GM23338 (cell line): ENCODE measurements at regions not wholly inside any gene's neighbourhood (a gene's known extent, or its start where the extent isn't known, plus 50 kb on each side); places are given as distances from the start of the nearest gene placed in this dataset.

Experiments used
- ATAC-seq: fragments of 200-7000 bp; cut with Tn5 transposase; 3 replicates; pipeline ENCODE4 v1.9.1; 2020
- DNase-seq: peaks from one replicate; pipeline ENCODE4 v3.0.0-alpha.2; 2015; ENCODE audit warnings: low spot score
- H2AFZ ChIP-seq: fragments of 200-600 bp; sonication (generic); 2 replicates; pipeline ENCODE4 v1.8.0; 2016; ENCODE audit warnings: antibody characterized with exemption, mild to moderate bottlenecking, moderate library complexity
- H3F3A ChIP-seq: fragments of 200-600 bp; sonication (generic); replicated peaks from 2 replicates; pipeline ENCODE4 v1.8.0; 2017; ENCODE audit warnings: antibody characterized with exemption, mixed run types, low read depth
- H3K27ac ChIP-seq: fragments of 200-600 bp; sonication (generic); 2 replicates; pipeline ENCODE4 v1.6.1; 2016; ENCODE audit warnings: low read depth
- H3K27me3 ChIP-seq: fragments of 200-600 bp; sonication (generic); 2 replicates; pipeline ENCODE4 v1.8.0; 2016; ENCODE audit warnings: mild to moderate bottlenecking, mixed run types, moderate library complexity; ENCODE audit not compliant: insufficient read depth
- H3K36me3 ChIP-seq: fragments of 200-600 bp; sonication (generic); 2 replicates; pipeline ENCODE4 v1.8.0; 2016; ENCODE audit warnings: mild to moderate bottlenecking; ENCODE audit not compliant: insufficient read depth
- H3K4me1 ChIP-seq: fragments of 200-600 bp; sonication (generic); 2 replicates; pipeline ENCODE4 v1.8.0; 2016; ENCODE audit warnings: mild to moderate bottlenecking, moderate library complexity; ENCODE audit not compliant: insufficient read depth
- H3K4me2 ChIP-seq: fragments of 200-600 bp; sonication (generic); 2 replicates; pipeline ENCODE4 v1.7.1; 2017; ENCODE audit warnings: mixed run types
- H3K4me3 ChIP-seq: fragments of 200-600 bp; sonication (generic); 2 replicates; pipeline ENCODE4 v1.6.1; 2016; ENCODE audit warnings: mixed run types
- H3K79me2 ChIP-seq: fragments of 200-600 bp; sonication (generic); replicated peaks from 2 replicates; pipeline ENCODE4 v1.8.0; 2017; ENCODE audit warnings: mild to moderate bottlenecking; ENCODE audit not compliant: insufficient read depth
- H3K9me2 ChIP-seq: fragments of 200-600 bp; sonication (generic); 2 replicates; pipeline ENCODE4 v1.8.0; 2017; ENCODE audit not compliant: insufficient read depth
- H4K20me1 ChIP-seq: fragments of 200-600 bp; sonication (generic); replicated peaks from 2 replicates; pipeline ENCODE4 v1.8.0; 2017; ENCODE audit warnings: mild to moderate bottlenecking; ENCODE audit not compliant: insufficient read depth
- H3K27ac Mint-ChIP-seq: 2 replicates; pipeline ENCODE4 v1.8.0; 2020; ENCODE audit warnings: inconsistent platforms, mild to moderate bottlenecking, moderate library complexity, mixed read lengths
- H3K27me3 Mint-ChIP-seq: 3 replicates; pipeline ENCODE4 v1.8.0; 2022; ENCODE audit warnings: low read depth, mild to moderate bottlenecking, moderate library complexity, mixed read lengths, inconsistent platforms; ENCODE audit not compliant: insufficient read depth, poor library complexity
- H3K36me3 Mint-ChIP-seq: 3 replicates; pipeline ENCODE4 v1.8.0; 2021; ENCODE audit warnings: low read depth, mild to moderate bottlenecking, inconsistent platforms, moderate library complexity, mixed read lengths
- H3K4me1 Mint-ChIP-seq: 3 replicates; pipeline ENCODE4 v1.8.0; 2020; ENCODE audit warnings: mild to moderate bottlenecking, inconsistent platforms, mixed read lengths
- H3K4me3 Mint-ChIP-seq: 3 replicates; pipeline ENCODE4 v1.8.0; 2021; ENCODE audit warnings: moderate library complexity, mild to moderate bottlenecking, inconsistent platforms, mixed read lengths
- H3K9me3 Mint-ChIP-seq: 3 replicates; pipeline ENCODE4 v1.8.0; 2020; ENCODE audit warnings: moderate library complexity, mild to moderate bottlenecking, inconsistent platforms, mixed read lengths
- CREB1 ChIP-seq: fragments of 250-450 bp; sonication (Bioruptor Pico); IDR thresholded peaks from 2 replicates; pipeline ENCODE4 v1.5.0; 2020; ENCODE audit warnings: low read depth, mild to moderate bottlenecking, moderate library complexity
- ETS1 ChIP-seq: IDR thresholded peaks from 2 replicates; pipeline ENCODE4 v1.6.1; 2016; ENCODE audit warnings: antibody characterized with exemption
- EZH2 ChIP-seq: fragments of 200-600 bp; sonication (generic); IDR thresholded peaks from one replicate; pipeline ENCODE4 v1.8.0; 2017; ENCODE audit warnings: antibody characterized with exemption, mild to moderate bottlenecking, low read depth; ENCODE audit not compliant: unreplicated experiment
- JUNB ChIP-seq: IDR thresholded peaks from one replicate; pipeline ENCODE4 v1.6.1; 2016; ENCODE audit warnings: antibody characterized with exemption; ENCODE audit not compliant: unreplicated experiment
- NANOG ChIP-seq: IDR thresholded peaks from 2 replicates; pipeline ENCODE4 v1.6.1; 2016; ENCODE audit warnings: antibody characterized with exemption, borderline replicate concordance
- STAT1 ChIP-seq: IDR thresholded peaks from one replicate; pipeline ENCODE4 v1.6.1; 2016; ENCODE audit warnings: antibody characterized with exemption; ENCODE audit not compliant: unreplicated experiment
- ZNF114 ChIP-seq: fragments of 250-450 bp; sonication (Bioruptor Pico); IDR thresholded peaks from 2 replicates; pipeline ENCODE4 v1.5.0; 2020; ENCODE audit warnings: mild to moderate bottlenecking, moderate library complexity
- ZNF462 ChIP-seq: fragments of 250-450 bp; sonication (Bioruptor Pico); IDR thresholded peaks from 2 replicates; pipeline ENCODE4 v1.5.0; 2020; ENCODE audit warnings: mild to moderate bottlenecking, moderate library complexity

GRCh38 chr11:104369761-104370160 lies 205.8 kb upstream of the PDGFD start (continued):
- TF ChIP-seq ZNF462 (CRISPR knock-in tag) (no peak), JUNB (no peak), ETS1 (no peak), ZNF114 (no peak), STAT1 (no peak)

GRCh38 chr11:104366321-104366734 lies 202.4 kb upstream of the PDGFD start:
- Histone ChIP-seq H2AFZ (no peak overlapping the region), H3K4me2 (no peak overlapping the region), H3F3A (no peaks in the 10 kb centered on the region), H4K20me1 (no peaks in the 10 kb centered on the region), H3K4me3 (no peak overlapping the region), H3K4me1 (0 out of 2 replicates have a peak, but pooled peaks cover 9% of the 10 kb centered on the region), H3K9me2 (no peaks in the 10 kb centered on the region), H3K36me3 (no peaks in the 10 kb centered on the region), H3K27ac (no peak overlapping the region), H3K79me2 (no peaks in the 10 kb centered on the region), H3K27me3 (no peaks in the 10 kb centered on the region)
- Mint-ChIP-seq H3K36me3 (no peaks in the 10 kb centered on the region; the same call in 2 of the 3 replicates), H3K27ac (no peak overlapping the region), H3K27me3 (no peaks in the 10 kb centered on the region), H3K4me3 (no peak overlapping the region), H3K9me3 (peaks cover 4% of the 10 kb centered on the region; the same call in 2 of the 3 replicates), H3K4me1 (peaks cover 5% of the 10 kb centered on the region; the same call in 2 of the 3 replicates)
- no peak for DNase-seq
- peak; percentile 45 for ATAC-seq
- no peak for TF ChIP-seq ZNF462 (CRISPR knock-in tag)
- TF ChIP-seq CREB1: no peak
- TF ChIP-seq EZH2: no peak
- TF ChIP-seq NANOG: no peak
